ENCODE measurements at regions not wholly inside any gene's neighbourhood (a gene's known extent, or its start where the extent isn't known, plus 50 kb on each side); places are given as distances from the start of the nearest gene placed in this dataset.

DNA sequence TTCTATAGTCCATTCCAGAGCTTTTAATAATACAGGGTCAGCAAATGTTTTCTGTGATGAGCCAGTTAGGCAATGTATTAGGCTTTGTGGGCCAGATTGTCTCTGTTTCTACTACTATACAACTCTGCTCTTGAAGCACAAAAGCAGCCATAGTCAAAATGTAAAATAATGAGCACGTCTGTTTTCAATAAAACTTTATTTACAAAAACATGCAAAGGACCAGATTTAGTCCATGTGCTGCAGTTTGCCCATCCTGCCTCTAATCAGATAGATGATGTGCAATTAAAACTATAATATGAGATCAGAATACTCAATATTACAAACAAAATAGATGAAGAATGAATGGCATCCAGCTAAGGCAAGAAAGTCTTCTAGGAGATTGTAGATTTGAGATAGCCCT, 127.8 kb upstream of the FRMPD4 start:
- TF ChIP-seq, protein P1, sequence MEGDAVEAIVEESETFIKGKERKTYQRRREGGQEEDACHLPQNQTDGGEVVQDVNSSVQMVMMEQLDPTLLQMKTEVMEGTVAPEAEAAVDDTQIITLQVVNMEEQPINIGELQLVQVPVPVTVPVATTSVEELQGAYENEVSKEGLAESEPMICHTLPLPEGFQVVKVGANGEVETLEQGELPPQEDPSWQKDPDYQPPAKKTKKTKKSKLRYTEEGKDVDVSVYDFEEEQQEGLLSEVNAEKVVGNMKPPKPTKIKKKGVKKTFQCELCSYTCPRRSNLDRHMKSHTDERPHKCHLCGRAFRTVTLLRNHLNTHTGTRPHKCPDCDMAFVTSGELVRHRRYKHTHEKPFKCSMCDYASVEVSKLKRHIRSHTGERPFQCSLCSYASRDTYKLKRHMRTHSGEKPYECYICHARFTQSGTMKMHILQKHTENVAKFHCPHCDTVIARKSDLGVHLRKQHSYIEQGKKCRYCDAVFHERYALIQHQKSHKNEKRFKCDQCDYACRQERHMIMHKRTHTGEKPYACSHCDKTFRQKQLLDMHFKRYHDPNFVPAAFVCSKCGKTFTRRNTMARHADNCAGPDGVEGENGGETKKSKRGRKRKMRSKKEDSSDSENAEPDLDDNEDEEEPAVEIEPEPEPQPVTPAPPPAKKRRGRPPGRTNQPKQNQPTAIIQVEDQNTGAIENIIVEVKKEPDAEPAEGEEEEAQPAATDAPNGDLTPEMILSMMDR (IDR thresholded peaks at IDR 0.05) = no peak
- no peak for TF ChIP-seq POLR2A (IDR thresholded peaks at IDR 0.05)

Measured in gastroesophageal sphincter (tissue), 3 donors.